Esophagus muscularis mucosa (tissue), 3 donors: ENCODE measurements at regions not wholly inside any gene's neighbourhood (a gene's known extent, or its start where the extent isn't known, plus 50 kb on each side); places are given as distances from the start of the nearest gene placed in this dataset.

Experiments used
- POLR2A ChIP-seq: fragments of 450-650 bp; IDR thresholded peaks from one replicate; pipeline ENCODE4 v1.6.1; 2017; ENCODE audit warnings: antibody characterized with exemption, moderate library complexity, mild to moderate bottlenecking, low read depth
- POLR2AphosphoS5 ChIP-seq, 2 donors: sonication (generic); formaldehyde crosslinking; IDR thresholded peaks; one replicate each; pipeline ENCODE4 v1.6.1; 2017; ENCODE audit warnings: antibody characterized with exemption in 2 of 2
- TF ChIP-seq, protein P1 (sequence below), 3 experiments: fragments of 200-600 bp in 2 of 3; fragments of 450-650 bp in 1 of 3; sonication (generic) in 2 of 3; IDR thresholded peaks; one replicate each; pipeline ENCODE4 v1.5.1; 2017 to 2019; ENCODE audit warnings: antibody characterized with exemption in 3 of 3, mild to moderate bottlenecking in 2 of 3, moderate library complexity in 1 of 3

DNA sequence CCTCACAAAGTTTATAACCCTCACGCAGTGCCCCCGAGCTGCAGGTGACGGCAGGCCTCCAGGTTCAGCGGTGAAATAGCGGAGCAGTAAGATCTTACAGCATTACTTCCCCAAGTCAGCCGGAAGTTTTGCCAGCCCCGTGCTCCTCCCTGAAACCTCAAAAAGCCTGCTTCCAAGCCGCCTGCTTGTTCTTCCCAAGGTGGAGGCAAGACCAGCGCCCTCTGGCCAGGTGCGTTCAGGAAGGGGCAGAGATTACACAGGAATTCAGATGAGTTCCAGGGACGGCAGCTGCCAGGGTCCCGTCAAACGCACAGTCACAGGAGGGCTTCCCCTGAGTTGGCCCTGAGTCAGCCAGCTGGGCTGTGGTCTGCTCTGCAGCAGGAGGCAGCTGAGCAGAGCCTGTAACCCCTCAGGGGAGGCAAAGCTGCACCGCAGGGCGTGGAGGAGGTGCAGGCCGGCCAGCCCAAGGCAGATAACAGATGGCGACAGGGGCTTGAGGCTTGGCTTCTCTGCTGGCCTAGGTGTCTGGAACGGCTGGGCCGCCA lies 124.1 kb upstream of the RPS6KA2 start:
- TF ChIP-seq POLR2AphosphoS5 (IDR thresholded peaks at IDR 0.05) = no peak
- TF ChIP-seq, protein P1, sequence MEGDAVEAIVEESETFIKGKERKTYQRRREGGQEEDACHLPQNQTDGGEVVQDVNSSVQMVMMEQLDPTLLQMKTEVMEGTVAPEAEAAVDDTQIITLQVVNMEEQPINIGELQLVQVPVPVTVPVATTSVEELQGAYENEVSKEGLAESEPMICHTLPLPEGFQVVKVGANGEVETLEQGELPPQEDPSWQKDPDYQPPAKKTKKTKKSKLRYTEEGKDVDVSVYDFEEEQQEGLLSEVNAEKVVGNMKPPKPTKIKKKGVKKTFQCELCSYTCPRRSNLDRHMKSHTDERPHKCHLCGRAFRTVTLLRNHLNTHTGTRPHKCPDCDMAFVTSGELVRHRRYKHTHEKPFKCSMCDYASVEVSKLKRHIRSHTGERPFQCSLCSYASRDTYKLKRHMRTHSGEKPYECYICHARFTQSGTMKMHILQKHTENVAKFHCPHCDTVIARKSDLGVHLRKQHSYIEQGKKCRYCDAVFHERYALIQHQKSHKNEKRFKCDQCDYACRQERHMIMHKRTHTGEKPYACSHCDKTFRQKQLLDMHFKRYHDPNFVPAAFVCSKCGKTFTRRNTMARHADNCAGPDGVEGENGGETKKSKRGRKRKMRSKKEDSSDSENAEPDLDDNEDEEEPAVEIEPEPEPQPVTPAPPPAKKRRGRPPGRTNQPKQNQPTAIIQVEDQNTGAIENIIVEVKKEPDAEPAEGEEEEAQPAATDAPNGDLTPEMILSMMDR (IDR thresholded peaks at IDR 0.05) = no peak
- no peak for TF ChIP-seq POLR2A
